SU-DHL-6 (cell line): ENCODE measurements at regions not wholly inside any gene's neighbourhood (a gene's known extent, or its start where the extent isn't known, plus 50 kb on each side); places are given as distances from the start of the nearest gene placed in this dataset.
"Not testable (repeated sequence)": the region's sequence is repeated elsewhere in the genome, so short reads cannot be mapped to it uniquely, and the experiment has no call there.

Source experiments
- EZH2phosphoT487 ChIP-seq: fragments of 200-600 bp; sonication (generic), shearing (Covaris generic); conservative IDR thresholded peaks from 2 replicates; pipeline ENCODE4 v1.6.1; 2018; ENCODE audit warnings: mild to moderate bottlenecking, antibody characterized with exemption, low read length, moderate library complexity, mixed read lengths
- TF ChIP-seq, protein P1 (sequence below): fragments of 200-600 bp; sonication (generic); IDR thresholded peaks from one replicate; pipeline ENCODE4 v1.5.1; 2017; ENCODE audit warnings: antibody characterized with exemption, mild to moderate bottlenecking, low read length, moderate library complexity; ENCODE audit not compliant: insufficient read depth, poor library complexity, severe bottlenecking

DNA sequence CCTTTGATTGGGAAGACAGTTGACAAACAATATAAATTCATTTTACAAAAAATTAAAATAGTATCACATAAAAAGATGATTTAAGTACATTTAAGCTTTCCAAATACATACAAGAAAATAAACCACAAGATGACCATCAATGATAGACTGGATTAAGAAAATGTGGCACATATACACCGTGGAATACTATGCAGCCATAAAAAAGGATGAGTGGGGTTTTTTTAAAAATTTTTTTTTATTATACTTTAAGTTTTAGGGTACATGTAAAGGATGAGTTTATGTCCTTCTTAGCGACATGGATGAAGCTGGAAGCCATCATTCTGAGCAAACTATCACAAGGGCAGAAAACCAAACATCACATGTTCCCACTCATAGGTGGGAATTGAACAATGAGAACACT lies 237.6 kb downstream of the FBXO8 start:
- TF ChIP-seq, protein P1, sequence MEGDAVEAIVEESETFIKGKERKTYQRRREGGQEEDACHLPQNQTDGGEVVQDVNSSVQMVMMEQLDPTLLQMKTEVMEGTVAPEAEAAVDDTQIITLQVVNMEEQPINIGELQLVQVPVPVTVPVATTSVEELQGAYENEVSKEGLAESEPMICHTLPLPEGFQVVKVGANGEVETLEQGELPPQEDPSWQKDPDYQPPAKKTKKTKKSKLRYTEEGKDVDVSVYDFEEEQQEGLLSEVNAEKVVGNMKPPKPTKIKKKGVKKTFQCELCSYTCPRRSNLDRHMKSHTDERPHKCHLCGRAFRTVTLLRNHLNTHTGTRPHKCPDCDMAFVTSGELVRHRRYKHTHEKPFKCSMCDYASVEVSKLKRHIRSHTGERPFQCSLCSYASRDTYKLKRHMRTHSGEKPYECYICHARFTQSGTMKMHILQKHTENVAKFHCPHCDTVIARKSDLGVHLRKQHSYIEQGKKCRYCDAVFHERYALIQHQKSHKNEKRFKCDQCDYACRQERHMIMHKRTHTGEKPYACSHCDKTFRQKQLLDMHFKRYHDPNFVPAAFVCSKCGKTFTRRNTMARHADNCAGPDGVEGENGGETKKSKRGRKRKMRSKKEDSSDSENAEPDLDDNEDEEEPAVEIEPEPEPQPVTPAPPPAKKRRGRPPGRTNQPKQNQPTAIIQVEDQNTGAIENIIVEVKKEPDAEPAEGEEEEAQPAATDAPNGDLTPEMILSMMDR, result not testable (repeated sequence)
- TF ChIP-seq EZH2phosphoT487, result not testable (repeated sequence)
